Naive thymus-derived CD4-positive, alpha-beta T cell (primary cell): ENCODE measurements at regions not wholly inside any gene's neighbourhood (a gene's known extent, or its start where the extent isn't known, plus 50 kb on each side); places are given as distances from the start of the nearest gene placed in this dataset.
"Not testable (repeated sequence)": the region's sequence is repeated elsewhere in the genome, so short reads cannot be mapped to it uniquely, and the experiment has no call there.

Experiments
- ATAC-seq: fragments of 150-1000 bp; cut with Tn5 transposase; 2 replicates; pipeline ENCODE4 v1.10.0; 2021; ENCODE audit warnings: mild to moderate bottlenecking, moderate library complexity
- CTCF ChIA-PET: fragments of 350-600 bp; sonication (Branson Sonifier 250); formaldehyde crosslinking; loops from one replicate; lab custom pipeline; 2021; ENCODE audit warnings: antibody characterized with exemption; lab: Charles Lee
- POLR2A ChIA-PET: fragments of 350-600 bp; sonication (Branson Sonifier 250); formaldehyde crosslinking; loops from one replicate; lab custom pipeline; 2021; ENCODE audit warnings: antibody characterized with exemption, inconsistent platforms; lab: Charles Lee
- DNase-seq, 9 donors: peaks; one replicate each; pipeline versions ENCODE4 v3.0.0 to v3.0.0-alpha.2; 2020 to 2022; ENCODE audit warnings: mixed read lengths in 1 of 9
- H3K27ac ChIP-seq: one replicate; pipeline ENCODE4 v1.7.0; 2013; ENCODE audit warnings: mild to moderate bottlenecking, low read depth, low read length, moderate library complexity
- H3K27me3 ChIP-seq, 2 donors: one replicate each; pipeline ENCODE4 v1.7.0; 2013; ENCODE audit warnings: low read length in 2 of 2, mild to moderate bottlenecking in 2 of 2, moderate library complexity in 2 of 2; ENCODE audit not compliant: control insufficient read depth in 2 of 2, insufficient read depth in 2 of 2
- H3K36me3 ChIP-seq, 3 experiments: 1 replicate in 2 of 3; 2 replicates in 1 of 3; pipeline ENCODE4 v1.7.0; 2013; ENCODE audit warnings: low read length in 3 of 3, mild to moderate bottlenecking in 3 of 3, moderate library complexity in 1 of 3; ENCODE audit not compliant: insufficient read depth in 3 of 3, control insufficient read depth in 2 of 3
- H3K4me1 ChIP-seq, 2 donors: one replicate each; pipeline ENCODE4 v1.7.0; 2013; ENCODE audit warnings: low read length in 2 of 2, mild to moderate bottlenecking in 2 of 2, moderate library complexity in 1 of 2; ENCODE audit not compliant: control insufficient read depth in 2 of 2, insufficient read depth in 2 of 2
- H3K4me3 ChIP-seq: 2 replicates; pipeline ENCODE4 v1.7.0; 2013; ENCODE audit warnings: mild to moderate bottlenecking, low read length
- H3K9me3 ChIP-seq, 3 experiments: 1 replicate in 2 of 3; 2 replicates in 1 of 3; pipeline ENCODE4 v1.7.0; 2013; ENCODE audit warnings: low read length in 3 of 3; ENCODE audit not compliant: control insufficient read depth in 2 of 3
- H3K27ac Mint-ChIP-seq, 9 donors: one replicate each; pipeline ENCODE4 v1.8.0; 2020 to 2022; ENCODE audit warnings: mixed read lengths in 9 of 9, mild to moderate bottlenecking in 8 of 9, moderate library complexity in 5 of 9, inconsistent platforms in 2 of 9
- H3K27me3 Mint-ChIP-seq, 5 donors: one replicate each; pipeline ENCODE4 v1.8.0; 2021 to 2022; ENCODE audit warnings: mixed read lengths in 5 of 5, mild to moderate bottlenecking in 1 of 5
- H3K36me3 Mint-ChIP-seq, 5 donors: one replicate each; pipeline ENCODE4 v1.8.0; 2020 to 2022; ENCODE audit warnings: mixed read lengths in 5 of 5, mild to moderate bottlenecking in 3 of 5, inconsistent platforms in 1 of 5
- H3K4me1 Mint-ChIP-seq, 7 donors: one replicate each; pipeline ENCODE4 v1.8.0; 2020 to 2022; ENCODE audit warnings: mixed read lengths in 7 of 7, mild to moderate bottlenecking in 3 of 7, inconsistent platforms in 1 of 7
- H3K4me3 Mint-ChIP-seq, 10 donors: one replicate each; pipeline ENCODE4 v1.8.0; 2020 to 2022; ENCODE audit warnings: mild to moderate bottlenecking in 10 of 10, mixed read lengths in 10 of 10, moderate library complexity in 6 of 10, inconsistent platforms in 2 of 10
- H3K9me3 Mint-ChIP-seq, 11 donors: one replicate each; pipeline ENCODE4 v1.8.0; 2020 to 2022; ENCODE audit warnings: mixed read lengths in 11 of 11, mild to moderate bottlenecking in 4 of 11, inconsistent platforms in 1 of 11, moderate library complexity in 1 of 11
- intact Hi-C, 2 donors: fragments of 100-400 bp; cut with micrococcal nuclease; formaldehyde crosslinking; loops; one replicate each; pipeline ENCODE4 v1.15.1; 2023

- no peak overlapping the region for H3K27ac ChIP-seq
- ATAC-seq (no peak), DNase-seq (no peak)
- H3K4me1 ChIP-seq, result no peaks in the 10 kb centered on the region
- Mint-ChIP-seq H3K4me1 (peaks cover 0 to 4% (median 0%) of the 10 kb centered on the region in 7 donors), H3K27ac (no peak overlapping the region), H3K36me3 (peaks cover 0 to 2% (median 0%) of the 10 kb centered on the region in 5 donors), H3K27me3 (peaks cover 0 to 5% (median 4%) of the 10 kb centered on the region in 5 donors), H3K9me3 (peaks cover 0 to 5% (median 1%) of the 10 kb centered on the region in 11 donors), H3K4me3 (no peak overlapping the region)
- no peak overlapping the region for H3K4me3 ChIP-seq
- ChIA-PET CTCF (no interaction called here), POLR2A (no interaction called here)
- no peaks in the 10 kb centered on the region for H3K27me3 ChIP-seq
- intact Hi-C loops, result no loop called here
- H3K9me3 ChIP-seq, result no peaks in the 10 kb centered on the region
- no peaks in the 10 kb centered on the region for H3K36me3 ChIP-seq
Observed at GRCh38 chr3:72069543-72069942, 284.6 kb upstream of the PROK2 start.

- peaks cover 0 to 4% (median 0%) of the 10 kb centered on the region in 7 donors for H3K4me1 Mint-ChIP-seq
- no peak overlapping the region for H3K4me3 Mint-ChIP-seq
- H3K4me3 ChIP-seq, result no peak overlapping the region
- no peaks in the 10 kb centered on the region for H3K36me3 ChIP-seq
- DNase-seq (no peak), ATAC-seq (no peak)
- H3K9me3 Mint-ChIP-seq, result peaks cover 5 to 11% (median 8%) of the 10 kb centered on the region in 11 donors
- no peaks in the 10 kb centered on the region for H3K9me3 ChIP-seq
- peaks cover 0 to 8% (median 6%) of the 10 kb centered on the region in 5 donors for H3K36me3 Mint-ChIP-seq
- intact Hi-C loops, result no loop called here
- ChIA-PET CTCF (no interaction called here), POLR2A (no interaction called here)
- no peaks in the 10 kb centered on the region for H3K27me3 ChIP-seq
- H3K27me3 Mint-ChIP-seq, result peaks cover 0 to 5% (median 4%) of the 10 kb centered on the region in 5 donors
- H3K27ac ChIP-seq, result no peak overlapping the region
- no peaks in the 10 kb centered on the region for H3K4me1 ChIP-seq
- no peak overlapping the region for H3K27ac Mint-ChIP-seq
Observed at GRCh38 chr3:72068621-72069020, 283.7 kb upstream of the PROK2 start.

GRCh38 chr3:72067721-72068120 lies 282.8 kb upstream of the PROK2 start:
- intact Hi-C loops, result no loop called here
- no peak overlapping the region for H3K4me3 Mint-ChIP-seq
- H3K27me3 Mint-ChIP-seq, result peaks cover 0 to 5% (median 4%) of the 10 kb centered on the region in 5 donors
- POLR2A ChIA-PET, result no interaction called here
- H3K4me1 Mint-ChIP-seq, result peaks cover 0 to 4% (median 0%) of the 10 kb centered on the region in 7 donors
- Histone ChIP-seq H3K9me3 (no peaks in the 10 kb centered on the region), H3K27ac (no peak overlapping the region), H3K36me3 (no peaks in the 10 kb centered on the region), H3K4me3 (no peak overlapping the region), H3K4me1 (no peaks in the 10 kb centered on the region), H3K27me3 (no peaks in the 10 kb centered on the region)
- DNase-seq (no peak), ATAC-seq (no peak)
- H3K9me3 Mint-ChIP-seq, result peaks cover 6 to 19% (median 9%) of the 10 kb centered on the region in 11 donors
- peaks cover under 1 to 8% (median 6%) of the 10 kb centered on the region in 5 donors for H3K36me3 Mint-ChIP-seq
- CTCF ChIA-PET, result no interaction called here
- H3K27ac Mint-ChIP-seq, result no peak overlapping the region

GRCh38 chr3:72065872-72066641 lies 281.1 kb upstream of the PROK2 start:
- no peak for ATAC-seq
- intact Hi-C loops, result no loop called here
- no peak for DNase-seq
- Mint-ChIP-seq H3K9me3 (peaks cover 7 to 30% (median 15%) of the 10 kb centered on the region in 11 donors), H3K36me3 (peaks cover 5 to 8% (median 6%) of the 10 kb centered on the region in 5 donors), H3K27me3 (peaks cover 0 to 4% (median 0%) of the 10 kb centered on the region in 5 donors), H3K4me1 (peaks cover 0 to 4% (median 0%) of the 10 kb centered on the region in 7 donors), H3K4me3 (no peak overlapping the region), H3K27ac (no peak overlapping the region)
- no peaks in the 10 kb centered on the region for H3K36me3 ChIP-seq
- POLR2A ChIA-PET, result interaction anchor here (0.6 kb wide), 1 partner anchor 12 kb away, joined by 5 read pairs; no protein-coding TSS in a partner anchor
- no peaks in the 10 kb centered on the region for H3K9me3 ChIP-seq
- H3K27me3 ChIP-seq, result no peaks in the 10 kb centered on the region
- CTCF ChIA-PET, result no interaction called here
- H3K27ac ChIP-seq, result no peak overlapping the region
- no peak overlapping the region for H3K4me3 ChIP-seq
- no peaks in the 10 kb centered on the region for H3K4me1 ChIP-seq

GRCh38 chr3:72065236-72065635 lies 280.3 kb upstream of the PROK2 start:
- POLR2A ChIA-PET, result no interaction called here
- H3K9me3 ChIP-seq, result no peaks in the 10 kb centered on the region

GRCh38 chr3:72064727-72065126 lies 279.8 kb upstream of the PROK2 start:
- Mint-ChIP-seq H3K9me3 (peaks cover 7 to 30% (median 15%) of the 10 kb centered on the region in 11 donors), H3K36me3 (peaks cover 5 to 15% (median 6%) of the 10 kb centered on the region in 5 donors)
- H3K4me3 ChIP-seq, ATAC-seq, H3K27ac ChIP-seq, H3K27me3 ChIP-seq, H3K4me1 Mint-ChIP-seq, H3K9me3 ChIP-seq, H3K27me3 Mint-ChIP-seq, intact Hi-C loops, CTCF ChIA-PET, H3K4me3 Mint-ChIP-seq, DNase-seq, H3K4me1 ChIP-seq, H3K36me3 ChIP-seq, H3K27ac Mint-ChIP-seq, POLR2A ChIA-PET: not testable (repeated sequence)

More at GRCh38 chr3:72065236-72065635, 280.3 kb upstream of the PROK2 start:
- DNase-seq, result no peak
- peaks cover 0 to 4% (median 0%) of the 10 kb centered on the region in 7 donors for H3K4me1 Mint-ChIP-seq
- ATAC-seq, result no peak
- no peaks in the 10 kb centered on the region for H3K4me1 ChIP-seq
- H3K36me3 ChIP-seq, result no peaks in the 10 kb centered on the region
- H3K27ac ChIP-seq, result no peak overlapping the region
- H3K27me3 ChIP-seq, result no peaks in the 10 kb centered on the region
- CTCF ChIA-PET, result no interaction called here
- H3K36me3 Mint-ChIP-seq, result peaks cover 5 to 10% (median 6%) of the 10 kb centered on the region in 5 donors
- no peak overlapping the region for H3K4me3 Mint-ChIP-seq
- H3K27ac Mint-ChIP-seq, result no peak overlapping the region
- peaks cover 0 to 4% (median 0%) of the 10 kb centered on the region in 5 donors for H3K27me3 Mint-ChIP-seq
- H3K9me3 Mint-ChIP-seq, result peaks cover 7 to 30% (median 15%) of the 10 kb centered on the region in 11 donors
- no peak overlapping the region for H3K4me3 ChIP-seq
- intact Hi-C loops, result no loop called here
